GM12891 (cell line): ENCODE measurements at regions not wholly inside any gene's neighbourhood (a gene's known extent, or its start where the extent isn't known, plus 50 kb on each side); places are given as distances from the start of the nearest gene placed in this dataset.
"Not testable (repeated sequence)": the region's sequence is repeated elsewhere in the genome, so short reads cannot be mapped to it uniquely, and the experiment has no call there.

ENCODE experiments used
- DNase-seq: peaks from one replicate; pipeline ENCODE4 v3.0.0; 2011; ENCODE audit warnings: low spot score; ENCODE audit not compliant: insufficient read length
- FAIRE-seq: peaks from 2 replicates; lab custom pipeline; 2011; peaks lifted over from hg19 to GRCh38; lab: Jason Lieb, UNC
- PAX5 ChIP-seq: IDR thresholded peaks from 2 replicates; pipeline ENCODE4 v1.6.1; 2011; ENCODE audit warnings: low read length, moderate library complexity, mild to moderate bottlenecking; ENCODE audit not compliant: insufficient read depth, severe bottlenecking
- POLR2A ChIP-seq: IDR thresholded peaks from 2 replicates; pipeline ENCODE4 v1.6.1; 2011; ENCODE audit warnings: low read depth, low read length, control low read depth
- POLR2AphosphoS5 ChIP-seq: IDR thresholded peaks from 2 replicates; pipeline ENCODE4 v1.6.1; 2011; ENCODE audit warnings: low read depth, low read length, control low read depth
- POU2F2 ChIP-seq: IDR thresholded peaks from 2 replicates; pipeline ENCODE4 v1.6.1; 2011; ENCODE audit warnings: low read depth, mild to moderate bottlenecking, control low read depth, low read length, moderate library complexity
- SPI1 ChIP-seq: IDR thresholded peaks from 2 replicates; pipeline ENCODE4 v1.6.1; 2011; ENCODE audit warnings: low read depth, low read length, control low read depth
- TAF1 ChIP-seq: IDR thresholded peaks from 2 replicates; pipeline ENCODE4 v1.6.1; 2011; ENCODE audit warnings: low read depth, low read length, control low read depth

- no peak for DNase-seq
- no peak for FAIRE-seq
- TF ChIP-seq POLR2A (no peak), POU2F2 (no peak), PAX5 (no peak), POLR2AphosphoS5 (no peak), TAF1 (no peak)
Observed at GRCh38 chr5:44935262-44935661, 126.5 kb downstream of the MRPS30 start.

- FAIRE-seq (no peak), DNase-seq (no peak)
- TF ChIP-seq PAX5 (no peak), SPI1 (no peak), POLR2AphosphoS5 (no peak), POU2F2 (no peak), TAF1 (no peak)
Observed at GRCh38 chr5:44935871-44936270, 127.1 kb downstream of the MRPS30 start.

- FAIRE-seq (no peak), DNase-seq (no peak)
- no peak for TF ChIP-seq POLR2AphosphoS5
- no peak for TF ChIP-seq TAF1
- TF ChIP-seq SPI1: no peak
- no peak for TF ChIP-seq POU2F2
- TF ChIP-seq PAX5: no peak
- TF ChIP-seq POLR2A: no peak
Observed at GRCh38 chr5:44942524-44943001, 133.8 kb downstream of the MRPS30 start.

DNA sequence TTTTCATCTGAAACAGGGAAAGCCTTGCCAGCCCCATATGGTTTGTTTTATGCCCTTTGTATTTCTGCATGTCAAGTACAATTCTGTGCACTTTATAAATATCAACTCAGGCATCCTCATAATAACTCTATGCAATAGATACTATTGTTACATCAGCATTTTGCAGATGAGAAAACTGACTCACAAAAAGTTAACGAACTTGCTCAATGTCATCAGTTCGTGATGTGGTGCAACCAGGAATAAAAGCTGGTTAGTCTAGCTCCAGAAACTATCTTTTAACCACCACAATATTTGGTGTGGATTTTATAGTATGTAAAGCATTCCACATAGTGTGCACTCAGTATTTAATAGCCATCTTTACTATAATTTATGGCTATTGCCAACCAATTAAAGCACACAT lies 134.9 kb downstream of the MRPS30 start:
- TF ChIP-seq TAF1: no peak
- no peak for TF ChIP-seq POLR2AphosphoS5
- no peak for TF ChIP-seq SPI1
- no peak for TF ChIP-seq POU2F2
- TF ChIP-seq POLR2A: no peak
- no peak for TF ChIP-seq PAX5
- DNase-seq (no peak), FAIRE-seq (no peak)

- DNase-seq (no peak), FAIRE-seq (no peak)
- TF ChIP-seq POU2F2 (no peak), SPI1 (no peak), POLR2AphosphoS5 (no peak), TAF1 (no peak), PAX5 (no peak), POLR2A (no peak)
Observed at GRCh38 chr5:44945743-44946142, 137.0 kb downstream of the MRPS30 start.

GRCh38 chr5:44949687-44950086 lies 140.9 kb downstream of the MRPS30 start:
- no peak for DNase-seq
- TF ChIP-seq TAF1 (no peak), POU2F2 (no peak), PAX5 (no peak), POLR2AphosphoS5 (no peak), SPI1 (no peak), POLR2A (no peak)
- FAIRE-seq: no peak

GRCh38 chr5:44951371-44951770 lies 142.6 kb downstream of the MRPS30 start:
- FAIRE-seq (no peak), DNase-seq (no peak)
- TF ChIP-seq POLR2A: no peak

GRCh38 chr5:44952376-44952775 lies 143.6 kb downstream of the MRPS30 start:
- TF ChIP-seq PAX5 (no peak), POLR2A (no peak), POLR2AphosphoS5 (no peak), SPI1 (peak; percentile 93), TAF1 (no peak), POU2F2 (no peak)
- DNase-seq (no peak), FAIRE-seq (peak; percentile 82)

GRCh38 chr5:44953078-44953477 lies 144.3 kb downstream of the MRPS30 start:
- TF ChIP-seq PAX5 (no peak), POU2F2 (no peak), POLR2AphosphoS5 (no peak), TAF1 (no peak), POLR2A (no peak), SPI1 (no peak)
- FAIRE-seq: no peak
- DNase-seq: no peak

DNA sequence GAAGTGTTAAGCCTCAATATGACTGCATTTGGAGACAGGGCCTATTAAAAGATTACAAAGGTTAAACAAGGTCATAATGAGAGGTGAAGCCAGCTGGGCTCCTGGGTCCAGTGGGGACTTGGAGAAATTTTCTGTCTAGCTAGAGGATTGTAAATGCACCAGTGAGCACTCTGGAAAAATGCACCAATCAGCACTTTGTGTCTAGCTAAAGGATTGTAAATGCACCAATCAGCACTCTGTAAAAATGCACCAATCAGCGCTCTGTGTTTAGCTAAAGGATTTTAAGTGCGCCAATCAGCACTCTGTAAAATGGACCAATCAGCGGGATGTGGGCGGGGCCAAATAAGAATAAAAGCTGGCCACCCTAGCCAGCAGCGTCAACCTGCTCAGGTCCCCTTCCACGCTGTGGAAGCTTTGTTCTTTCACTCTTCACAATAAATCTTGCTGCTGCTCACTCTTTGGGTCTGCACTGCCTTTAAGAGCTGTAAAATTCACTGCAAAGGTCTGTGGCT lies 150.3 kb downstream of the MRPS30 start:
- FAIRE-seq: not testable (repeated sequence)

DNA sequence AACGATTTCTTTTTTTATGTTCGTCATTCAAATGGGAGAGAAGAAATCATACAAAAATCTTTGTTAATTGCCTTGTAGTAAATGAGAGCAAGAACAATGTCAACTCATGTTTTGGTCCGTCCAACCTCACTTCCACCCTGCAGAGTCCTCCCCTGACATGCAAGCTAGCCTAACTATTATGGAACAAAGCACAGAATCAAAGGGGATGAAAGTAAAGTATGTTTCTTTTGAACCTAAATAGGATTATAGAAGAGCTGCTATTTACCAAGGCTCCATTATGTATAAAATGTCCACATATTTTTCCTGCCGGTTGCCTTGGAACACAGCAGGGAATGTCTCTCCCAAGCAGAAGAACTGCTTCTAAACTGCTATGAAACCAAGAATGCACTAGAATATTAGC lies 161.1 kb downstream of the MRPS30 start:
- DNase-seq: no peak
- FAIRE-seq: no peak
- no peak for TF ChIP-seq SPI1
- TF ChIP-seq TAF1: no peak
- TF ChIP-seq PAX5: no peak
- TF ChIP-seq POLR2A: no peak
- no peak for TF ChIP-seq POLR2AphosphoS5
- no peak for TF ChIP-seq POU2F2

More for the DNA sequence above, 150.3 kb downstream of the MRPS30 start:
- DNase-seq: not testable (repeated sequence)

GRCh38 chr5:44970963-44971362 lies 162.2 kb downstream of the MRPS30 start:
- not testable (repeated sequence) for DNase-seq

GRCh38 chr5:44974813-44975212 lies 166.1 kb downstream of the MRPS30 start:
- TF ChIP-seq SPI1: no peak
- no peak for TF ChIP-seq POLR2AphosphoS5
- TF ChIP-seq TAF1: no peak
- no peak for TF ChIP-seq PAX5
- no peak for TF ChIP-seq POLR2A
- TF ChIP-seq POU2F2: no peak
- no peak for FAIRE-seq

More at GRCh38 chr5:44970963-44971362, 162.2 kb downstream of the MRPS30 start:
- not testable (repeated sequence) for FAIRE-seq

More at GRCh38 chr5:44974813-44975212, 166.1 kb downstream of the MRPS30 start:
- no peak for DNase-seq
